Smooth muscle cell (in vitro differentiated cells): ENCODE measurements at regions not wholly inside any gene's neighbourhood (a gene's known extent, or its start where the extent isn't known, plus 50 kb on each side); places are given as distances from the start of the nearest gene placed in this dataset.

Source experiments
- DNase-seq: peaks from one replicate; lab custom pipeline; 2025; ENCODE audit not compliant: unreplicated experiment; lab: John Stamatoyannopoulos, UW
- H2AFZ ChIP-seq: fragments of 200-600 bp; sonication (generic); 2 replicates; pipeline ENCODE4 v1.6.0; 2016; ENCODE audit warnings: antibody characterized with exemption, low read depth, mild to moderate bottlenecking
- H3F3A ChIP-seq: fragments of 200-600 bp; sonication (generic); 2 replicates; pipeline ENCODE4 v1.6.0; 2017; ENCODE audit warnings: antibody characterized with exemption, low read depth
- H3K27ac ChIP-seq: fragments of 200-600 bp; sonication (generic); 2 replicates; pipeline ENCODE4 v1.5.1; 2016; ENCODE audit warnings: low read depth, mild to moderate bottlenecking
- H3K27me3 ChIP-seq: fragments of 200-600 bp; sonication (generic); 2 replicates; pipeline ENCODE4 v1.6.1; 2016; ENCODE audit warnings: low read depth, mild to moderate bottlenecking
- H3K36me3 ChIP-seq: fragments of 200-600 bp; sonication (generic); 2 replicates; pipeline ENCODE4 v1.5.1; 2016; ENCODE audit warnings: low read depth
- H3K4me1 ChIP-seq: fragments of 200-600 bp; sonication (generic); 2 replicates; pipeline ENCODE4 v1.5.1; 2016; ENCODE audit warnings: low read depth
- H3K4me2 ChIP-seq: fragments of 200-600 bp; sonication (generic); 2 replicates; pipeline ENCODE4 v1.6.0; 2016; ENCODE audit warnings: mild to moderate bottlenecking
- H3K4me3 ChIP-seq: fragments of 200-600 bp; sonication (generic); 2 replicates; pipeline ENCODE4 v1.5.1; 2016; ENCODE audit warnings: mild to moderate bottlenecking
- H3K79me2 ChIP-seq: fragments of 200-600 bp; sonication (generic); 2 replicates; pipeline ENCODE4 v1.6.0; 2016; ENCODE audit warnings: low read depth, mild to moderate bottlenecking
- H3K9ac ChIP-seq: fragments of 200-600 bp; sonication (generic); 2 replicates; pipeline ENCODE4 v1.6.0; 2016; ENCODE audit warnings: low read depth
- H3K9me3 ChIP-seq: fragments of 200-600 bp; sonication (generic); replicated peaks from 2 replicates; pipeline ENCODE4 v1.5.1; 2016; ENCODE audit warnings: low read depth
- H4K20me1 ChIP-seq: fragments of 200-600 bp; sonication (generic); 2 replicates; pipeline ENCODE4 v1.6.0; 2016; ENCODE audit warnings: low read depth
- CTCF ChIP-seq: fragments of 200-600 bp; sonication (generic); IDR thresholded peaks from 2 replicates; pipeline ENCODE4 v1.5.1; 2017; ENCODE audit warnings: borderline replicate concordance, mild to moderate bottlenecking, antibody characterized with exemption; ENCODE audit not compliant: insufficient read depth, poor library complexity, severe bottlenecking
- WGBS: methylation state at CpG from one replicate; pipeline ENCODE4 v1.1.7; 2016; ENCODE audit warnings: low lambda C conversion rate; 5-methylcytosine and 5-hydroxymethylcytosine counted together

- WGBS = 92% methylated on average over 1 of the region's 1 CpG
- no peak overlapping the region for H3K4me2 ChIP-seq
- H3K4me1 ChIP-seq = no peaks in the 10 kb centered on the region
- no peak for TF ChIP-seq CTCF
- no peaks in the 10 kb centered on the region for H3K36me3 ChIP-seq
- H3F3A ChIP-seq = no peaks in the 10 kb centered on the region
- DNase-seq = no peak
- H3K27ac ChIP-seq = no peak overlapping the region
- H3K27me3 ChIP-seq = no peaks in the 10 kb centered on the region
- H4K20me1 ChIP-seq = no peaks in the 10 kb centered on the region
- no peaks in the 10 kb centered on the region for H3K79me2 ChIP-seq
- no peak overlapping the region for H2AFZ ChIP-seq
- no peak overlapping the region for H3K9ac ChIP-seq
- no peaks in the 10 kb centered on the region for H3K9me3 ChIP-seq
- no peak overlapping the region for H3K4me3 ChIP-seq
Observed at GRCh38 chr1:238023137-238023536, 132.4 kb upstream of the ZP4 start.

DNA sequence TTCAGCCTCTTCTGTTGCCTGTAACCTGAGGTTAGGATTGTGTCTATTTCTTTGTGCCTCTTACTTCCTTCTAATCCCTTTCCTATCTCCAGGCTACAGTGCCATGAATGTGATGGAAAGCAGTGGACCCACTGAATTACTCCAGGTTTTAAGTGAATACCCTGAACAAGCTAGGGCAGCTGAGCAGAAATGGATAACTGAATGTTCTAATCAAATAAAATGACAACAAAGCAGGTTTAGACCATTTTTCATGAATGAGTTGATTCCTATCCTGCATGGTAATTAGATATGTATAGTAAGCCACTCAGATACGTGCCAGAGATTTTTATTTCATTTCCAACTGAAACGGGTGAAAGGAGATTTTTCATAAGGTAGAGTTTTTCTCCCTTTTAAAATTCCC, 127.5 kb upstream of the ZP4 start:
- Histone ChIP-seq H3K4me2 (no peak overlapping the region), H3K9ac (no peak overlapping the region), H3K4me1 (no peaks in the 10 kb centered on the region), H3K27me3 (no peaks in the 10 kb centered on the region), H4K20me1 (no peaks in the 10 kb centered on the region), H3K4me3 (no peak overlapping the region), H3K36me3 (no peaks in the 10 kb centered on the region), H3K9me3 (no peaks in the 10 kb centered on the region), H3K27ac (no peak overlapping the region), H3K79me2 (no peaks in the 10 kb centered on the region), H3F3A (no peaks in the 10 kb centered on the region), H2AFZ (no peak overlapping the region)
- DNase-seq = no peak
- WGBS = 96% methylated on average over 2 of the region's 2 CpGs
- TF ChIP-seq CTCF = no peak

- no peak overlapping the region for H3K27ac ChIP-seq
- no peak overlapping the region for H3K9ac ChIP-seq
- no peaks in the 10 kb centered on the region for H3K79me2 ChIP-seq
- no peaks in the 10 kb centered on the region for H3K9me3 ChIP-seq
- H3K4me3 ChIP-seq = no peak overlapping the region
- DNase-seq = no peak
- TF ChIP-seq CTCF = no peak
- 85% methylated on average over 4 of the region's 4 CpGs for WGBS
- H3K36me3 ChIP-seq = no peaks in the 10 kb centered on the region
- no peak overlapping the region for H2AFZ ChIP-seq
- H3K4me1 ChIP-seq = no peaks in the 10 kb centered on the region
- H3K27me3 ChIP-seq = no peaks in the 10 kb centered on the region
- H3F3A ChIP-seq = no peaks in the 10 kb centered on the region
- no peaks in the 10 kb centered on the region for H4K20me1 ChIP-seq
- no peak overlapping the region for H3K4me2 ChIP-seq
Observed at GRCh38 chr1:238006779-238007178, 116.1 kb upstream of the ZP4 start.

GRCh38 chr1:238005116-238005515, 114.4 kb upstream of the ZP4 start:
- H2AFZ ChIP-seq = no peak overlapping the region
- H3K4me2 ChIP-seq = no peak overlapping the region
- no peak for DNase-seq
- H4K20me1 ChIP-seq = no peaks in the 10 kb centered on the region
- no peak overlapping the region for H3K4me3 ChIP-seq
- H3K4me1 ChIP-seq = no peaks in the 10 kb centered on the region
- no peak for TF ChIP-seq CTCF
- no peaks in the 10 kb centered on the region for H3K9me3 ChIP-seq
- H3K79me2 ChIP-seq = no peaks in the 10 kb centered on the region
- no peak overlapping the region for H3K27ac ChIP-seq
- H3F3A ChIP-seq = no peaks in the 10 kb centered on the region
- 90% methylated on average over 1 of the region's 1 CpG for WGBS
- H3K36me3 ChIP-seq = no peaks in the 10 kb centered on the region
- H3K27me3 ChIP-seq = no peaks in the 10 kb centered on the region
- H3K9ac ChIP-seq = no peak overlapping the region
